GM21447 (cell line): ENCODE measurements at regions not wholly inside any gene's neighbourhood (a gene's known extent, or its start where the extent isn't known, plus 50 kb on each side); places are given as distances from the start of the nearest gene placed in this dataset.

Experiments used
- ATAC-seq: cut with Tn5 transposase; IDR thresholded peaks from one replicate; pipeline ENCODE4 v1.9.1; 2021; ENCODE audit not compliant: unreplicated experiment

GRCh38 chr4:104418286-104418685 is 76.4 kb downstream of the CXXC4 start:
- no peak for ATAC-seq

- ATAC-seq, result no peak
These were observed 77.3 kb downstream of the CXXC4 start for GRCh38 chr4:104417357-104417882.

DNA sequence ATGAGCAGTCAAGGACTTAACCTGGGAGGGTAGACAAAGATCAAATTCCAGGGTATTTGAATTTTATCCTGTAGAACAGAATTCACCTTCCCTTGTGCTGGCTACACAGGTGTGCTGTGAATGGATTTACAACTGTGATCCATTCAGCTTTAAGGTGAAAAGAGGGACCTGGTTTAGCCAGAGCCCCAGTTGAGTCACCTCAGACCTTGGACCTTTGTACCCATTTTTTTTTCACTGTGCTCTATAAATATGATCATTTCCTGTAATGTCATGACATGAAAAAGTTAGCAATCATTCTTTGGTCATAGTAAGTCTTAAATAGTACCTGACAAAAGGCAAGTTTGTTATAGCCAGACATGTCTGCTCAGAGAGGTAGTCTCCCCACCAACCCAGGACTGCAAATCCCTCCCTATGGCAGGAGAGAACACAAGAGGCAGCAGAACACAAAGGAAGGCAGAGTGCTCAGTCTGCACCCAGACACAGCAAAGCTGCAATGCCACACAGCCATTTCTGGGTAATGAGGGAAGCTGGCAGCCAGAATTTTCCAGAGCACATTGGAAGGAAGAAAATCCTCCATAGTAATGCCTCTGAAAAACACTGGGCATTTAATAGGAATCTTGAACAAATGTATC is 77.9 kb downstream of the CXXC4 start:
- no peak for ATAC-seq

GRCh38 chr4:104413487-104413886 is 81.2 kb downstream of the CXXC4 start:
- no peak for ATAC-seq

DNA sequence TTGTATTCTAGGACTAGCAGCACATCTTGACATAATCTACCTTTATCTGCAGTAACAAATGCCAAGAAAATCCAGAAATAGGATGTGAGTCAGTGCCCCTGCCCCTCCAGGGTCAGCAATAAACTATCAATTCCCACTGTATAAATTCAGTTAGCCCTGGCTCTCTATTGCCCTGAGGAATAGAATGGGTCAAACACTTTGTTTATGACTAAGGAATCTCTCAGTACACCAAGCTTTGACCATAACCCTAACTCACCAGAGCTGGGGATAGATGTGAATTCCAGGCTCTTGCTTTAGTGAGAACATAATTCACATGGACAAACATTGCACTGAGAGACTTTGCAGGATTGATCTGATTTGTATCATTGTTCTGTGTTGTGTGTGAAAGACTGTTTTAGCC is 82.3 kb downstream of the CXXC4 start:
- ATAC-seq, result no peak

DNA sequence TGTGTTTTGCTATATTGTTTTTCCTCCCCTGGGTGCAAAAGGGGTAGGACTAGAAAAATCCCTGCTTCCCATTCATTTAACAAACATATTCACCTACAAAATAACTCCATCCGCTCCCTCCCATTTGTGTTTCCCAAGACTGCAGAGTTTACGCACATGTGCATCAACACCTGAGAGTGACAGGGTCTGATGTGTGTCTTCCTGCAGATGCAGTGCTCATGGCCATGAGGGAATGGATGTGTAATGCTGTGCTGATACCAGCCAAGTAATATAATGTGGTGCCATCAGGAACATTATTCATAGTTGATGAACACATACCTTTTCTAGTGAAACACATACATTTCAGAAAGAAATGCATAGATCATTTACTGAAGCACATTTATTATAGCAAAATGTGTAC is 83.2 kb downstream of the CXXC4 start:
- no peak for ATAC-seq

DNA sequence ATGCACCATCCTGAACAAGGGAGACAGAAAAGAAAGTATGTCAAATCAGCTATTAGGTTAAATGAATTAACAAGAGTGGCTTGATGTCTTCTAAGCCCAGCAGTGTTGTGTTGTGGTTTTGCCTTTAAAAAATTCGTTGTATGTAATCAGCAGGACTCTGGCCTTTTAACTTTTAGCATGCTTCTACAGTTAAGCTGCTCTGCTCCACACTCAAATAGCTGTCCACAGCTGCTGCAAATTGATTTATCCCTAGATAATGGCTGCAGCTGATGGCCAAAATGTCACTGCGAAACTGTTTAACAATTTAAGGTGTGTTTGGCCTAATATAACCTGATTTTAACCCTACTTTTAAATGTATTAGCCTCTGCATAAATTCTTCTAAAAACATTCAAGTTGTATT is 85.8 kb downstream of the CXXC4 start:
- no peak for ATAC-seq

DNA sequence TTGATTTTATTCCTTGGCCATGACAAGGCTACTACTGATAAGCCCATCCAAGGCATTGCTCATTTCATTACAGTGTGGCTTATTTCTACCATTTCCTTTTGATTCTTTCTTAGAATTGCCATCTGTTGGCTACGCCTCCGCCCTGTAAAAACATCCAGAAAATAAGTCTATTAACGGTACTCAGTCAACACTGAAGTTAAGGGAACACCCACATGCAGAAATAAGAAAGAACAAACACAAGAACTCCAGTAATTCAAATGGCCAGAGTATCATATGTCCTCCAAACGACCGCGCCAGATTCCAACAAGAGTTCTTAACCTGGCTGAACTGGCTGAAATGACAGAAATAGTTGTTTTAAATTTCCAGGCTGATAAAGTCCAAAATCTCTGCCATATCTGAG is 90.3 kb downstream of the CXXC4 start:
- ATAC-seq, result no peak

GRCh38 chr4:104395168-104395614 is 99.5 kb downstream of the CXXC4 start:
- no peak for ATAC-seq

- ATAC-seq, result no peak
These were observed 100.1 kb downstream of the CXXC4 start for GRCh38 chr4:104394406-104395167.

GRCh38 chr4:104393655-104394324 is 100.9 kb downstream of the CXXC4 start:
- ATAC-seq, result no peak

- ATAC-seq, result no peak
These were observed 109.0 kb downstream of the CXXC4 start for GRCh38 chr4:104385713-104386112.

DNA sequence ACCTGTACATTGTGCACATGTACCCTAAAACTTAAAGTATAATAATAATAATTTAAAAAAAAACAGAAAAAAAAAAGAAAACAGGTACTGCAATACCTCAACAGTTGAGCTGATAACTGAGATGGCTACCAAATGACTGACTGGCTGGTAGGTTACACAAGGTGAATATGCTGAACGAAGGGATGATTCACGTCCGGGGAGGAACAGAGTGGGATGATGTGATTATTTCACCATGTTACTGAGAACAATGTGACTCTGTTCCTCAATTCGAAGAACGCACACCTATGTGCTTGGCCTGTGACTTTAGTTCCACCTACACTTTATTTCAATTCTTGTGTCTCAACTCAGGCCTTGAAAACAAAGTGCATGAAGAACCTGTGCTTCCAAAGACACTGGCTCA is 111.7 kb downstream of the CXXC4 start:
- ATAC-seq, result no peak

GRCh38 chr4:104381729-104382128 is 113.0 kb downstream of the CXXC4 start:
- no peak for ATAC-seq

DNA sequence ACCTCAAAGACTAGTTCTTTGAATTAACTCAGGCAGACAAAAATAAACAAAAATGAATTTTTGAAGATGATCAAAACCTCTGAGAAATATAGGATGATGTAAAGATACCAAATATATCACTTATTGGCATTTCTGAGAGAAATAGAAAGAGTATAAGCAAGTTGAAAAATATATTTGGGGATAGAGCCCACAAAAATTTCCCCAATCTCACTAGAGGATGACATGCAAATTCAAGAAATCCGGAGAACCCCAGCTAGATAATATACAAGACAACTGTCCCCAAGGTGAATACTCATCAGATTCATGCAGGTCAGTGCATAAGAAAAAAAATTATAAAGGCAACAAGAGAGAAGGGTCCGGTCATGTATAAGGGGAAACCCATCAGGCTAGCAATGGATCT is 129.1 kb downstream of the CXXC4 start:
- no peak for ATAC-seq

- ATAC-seq, result no peak
These were observed 141.2 kb downstream of the CXXC4 start for GRCh38 chr4:104353481-104353880.

DNA sequence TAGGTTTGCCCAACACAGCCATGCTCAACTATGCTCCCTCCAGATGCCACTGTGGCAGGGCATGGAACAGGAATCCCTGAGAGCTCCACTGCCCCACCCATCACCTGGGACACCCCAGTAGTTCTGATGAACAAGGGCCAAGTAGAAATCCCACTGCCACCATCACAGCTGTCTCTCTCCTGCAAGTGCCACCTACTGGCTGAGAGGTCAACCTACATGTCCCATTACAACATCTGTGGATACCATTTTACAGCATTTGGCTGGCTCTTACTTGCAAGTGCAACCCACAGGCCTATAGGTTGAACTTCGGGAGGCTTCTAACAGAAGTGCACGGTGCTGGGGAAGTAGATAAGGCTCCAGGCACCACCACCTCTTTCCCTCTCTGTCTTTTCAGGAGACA is 142.5 kb downstream of the CXXC4 start:
- no peak for ATAC-seq

- ATAC-seq, result no peak
These were observed 143.0 kb downstream of the CXXC4 start for GRCh38 chr4:104351706-104352105.

GRCh38 chr4:104345598-104346242 is 149.0 kb downstream of the CXXC4 start:
- no peak for ATAC-seq

DNA sequence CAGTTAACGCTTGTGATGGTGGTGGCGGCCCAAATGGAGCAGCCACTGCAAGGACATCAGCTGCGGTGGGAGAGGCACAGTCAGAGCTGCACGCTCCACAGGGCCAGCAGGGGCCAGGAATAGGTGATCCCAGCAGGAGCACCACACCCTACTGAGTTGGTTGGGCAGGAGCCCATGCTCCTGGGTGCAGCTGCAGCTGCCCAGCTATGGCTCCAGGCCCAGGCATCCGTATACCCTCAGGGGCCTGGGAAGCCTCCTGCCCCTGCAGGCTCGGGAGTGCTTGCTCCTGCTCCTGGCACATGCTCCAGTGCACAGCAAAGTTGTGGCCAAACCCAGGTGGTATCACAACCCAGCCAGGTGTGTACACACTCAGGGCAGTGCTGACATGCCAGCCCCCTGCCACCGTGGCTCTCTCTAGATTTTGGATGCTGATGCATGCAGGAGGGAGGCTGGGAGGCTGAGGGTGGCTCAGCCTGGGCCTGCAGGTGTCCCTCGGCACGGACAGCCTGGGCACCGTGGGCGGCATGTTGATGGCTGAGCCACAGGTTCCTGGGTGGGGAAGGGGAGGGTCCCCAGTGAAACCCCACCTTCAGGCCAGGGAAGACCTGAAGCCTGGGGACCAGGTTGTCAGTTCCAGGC is 150.2 kb downstream of the CXXC4 start:
- no peak for ATAC-seq

- no peak for ATAC-seq
These were observed 160.3 kb downstream of the CXXC4 start for GRCh38 chr4:104334410-104334809.
